ENCODE measurements at regions not wholly inside any gene's neighbourhood (a gene's known extent, or its start where the extent isn't known, plus 50 kb on each side); places are given as distances from the start of the nearest gene placed in this dataset.

DNA sequence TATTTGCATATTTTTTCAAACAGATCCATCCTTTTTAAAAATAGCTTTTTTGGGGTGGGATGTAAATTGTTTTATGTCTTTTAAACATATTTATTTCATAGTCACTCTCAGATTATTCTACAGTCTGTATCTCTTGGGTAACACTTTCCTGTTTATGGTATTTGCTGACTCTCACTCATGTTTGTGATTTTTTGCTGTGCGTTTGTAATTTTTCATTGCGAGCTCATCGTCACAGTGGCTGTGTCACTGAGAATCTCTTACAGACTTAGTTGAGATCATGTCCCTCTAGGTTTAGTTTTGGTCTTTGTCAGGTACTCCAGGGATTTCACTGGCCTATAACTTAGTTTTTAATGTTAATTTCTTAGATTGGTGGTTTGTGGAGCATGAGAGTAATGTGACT, 73.5 kb upstream of the HS6ST1 start:
- TF ChIP-seq, protein P1, sequence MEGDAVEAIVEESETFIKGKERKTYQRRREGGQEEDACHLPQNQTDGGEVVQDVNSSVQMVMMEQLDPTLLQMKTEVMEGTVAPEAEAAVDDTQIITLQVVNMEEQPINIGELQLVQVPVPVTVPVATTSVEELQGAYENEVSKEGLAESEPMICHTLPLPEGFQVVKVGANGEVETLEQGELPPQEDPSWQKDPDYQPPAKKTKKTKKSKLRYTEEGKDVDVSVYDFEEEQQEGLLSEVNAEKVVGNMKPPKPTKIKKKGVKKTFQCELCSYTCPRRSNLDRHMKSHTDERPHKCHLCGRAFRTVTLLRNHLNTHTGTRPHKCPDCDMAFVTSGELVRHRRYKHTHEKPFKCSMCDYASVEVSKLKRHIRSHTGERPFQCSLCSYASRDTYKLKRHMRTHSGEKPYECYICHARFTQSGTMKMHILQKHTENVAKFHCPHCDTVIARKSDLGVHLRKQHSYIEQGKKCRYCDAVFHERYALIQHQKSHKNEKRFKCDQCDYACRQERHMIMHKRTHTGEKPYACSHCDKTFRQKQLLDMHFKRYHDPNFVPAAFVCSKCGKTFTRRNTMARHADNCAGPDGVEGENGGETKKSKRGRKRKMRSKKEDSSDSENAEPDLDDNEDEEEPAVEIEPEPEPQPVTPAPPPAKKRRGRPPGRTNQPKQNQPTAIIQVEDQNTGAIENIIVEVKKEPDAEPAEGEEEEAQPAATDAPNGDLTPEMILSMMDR (IDR thresholded peaks at IDR 0.05) = no peak
- TF ChIP-seq POLR2A (IDR thresholded peaks at IDR 0.05) = no peak

All from testis (tissue), 2 donors.